ENCODE measurements at regions not wholly inside any gene's neighbourhood (a gene's known extent, or its start where the extent isn't known, plus 50 kb on each side); places are given as distances from the start of the nearest gene placed in this dataset.
"Not testable (repeated sequence)": the region's sequence is repeated elsewhere in the genome, so short reads cannot be mapped to it uniquely, and the experiment has no call there.

GRCh38 chr6:74256381-74256780 lies 560.4 kb downstream of the CD109 start:
- Histone ChIP-seq H3K27me3 (ENCODE audit: control insufficient read depth, insufficient read depth, low read length) (no peaks in the 10 kb centered on the region), H3K27ac (ENCODE audit: low read depth, low read length) (no peak overlapping the region), H3K36me3 (ENCODE audit: control insufficient read depth, insufficient read depth, low read length) (no peaks in the 10 kb centered on the region), H3K4me3 (ENCODE audit: low read length) (no peak overlapping the region), H3K4me1 (ENCODE audit: control insufficient read depth, insufficient read depth, low read length) (no peaks in the 10 kb centered on the region), H3K9ac (ENCODE audit: low read length) (no peak overlapping the region)

GRCh38 chr6:74255007-74255406 lies 559.0 kb downstream of the CD109 start:
- not testable (repeated sequence) for H3K4me3 ChIP-seq (ENCODE audit: low read length); H3K4me1 ChIP-seq (ENCODE audit: control insufficient read depth, insufficient read depth, low read length); H3K27me3 ChIP-seq (ENCODE audit: control insufficient read depth, insufficient read depth, low read length); H3K36me3 ChIP-seq (ENCODE audit: control insufficient read depth, insufficient read depth, low read length); H3K9ac ChIP-seq (ENCODE audit: low read length); H3K27ac ChIP-seq (ENCODE audit: low read depth, low read length)

GRCh38 chr6:74254147-74254546 lies 558.1 kb downstream of the CD109 start:
- H3K27ac ChIP-seq (ENCODE audit: low read depth, low read length); H3K27me3 ChIP-seq (ENCODE audit: control insufficient read depth, insufficient read depth, low read length); H3K9ac ChIP-seq (ENCODE audit: low read length); H3K4me3 ChIP-seq (ENCODE audit: low read length); H3K4me1 ChIP-seq (ENCODE audit: control insufficient read depth, insufficient read depth, low read length); H3K36me3 ChIP-seq (ENCODE audit: control insufficient read depth, insufficient read depth, low read length): not testable (repeated sequence)

GRCh38 chr6:74253261-74253660 lies 557.3 kb downstream of the CD109 start:
- Histone ChIP-seq H3K27me3 (ENCODE audit: control insufficient read depth, insufficient read depth, low read length) (no peaks in the 10 kb centered on the region), H3K9ac (ENCODE audit: low read length) (no peak overlapping the region), H3K4me1 (ENCODE audit: control insufficient read depth, insufficient read depth, low read length) (no peaks in the 10 kb centered on the region), H3K36me3 (ENCODE audit: control insufficient read depth, insufficient read depth, low read length) (no peaks in the 10 kb centered on the region), H3K27ac (ENCODE audit: low read depth, low read length) (no peak overlapping the region), H3K4me3 (ENCODE audit: low read length) (no peak overlapping the region)

GRCh38 chr6:74250161-74250818 lies 554.3 kb downstream of the CD109 start:
- no peak overlapping the region for H3K27ac ChIP-seq (ENCODE audit: low read depth, low read length)
- no peak overlapping the region for H3K4me3 ChIP-seq (ENCODE audit: low read length)
- no peaks in the 10 kb centered on the region for H3K4me1 ChIP-seq (ENCODE audit: control insufficient read depth, insufficient read depth, low read length)
- H3K36me3 ChIP-seq (ENCODE audit: control insufficient read depth, insufficient read depth, low read length) = no peaks in the 10 kb centered on the region
- no peaks in the 10 kb centered on the region for H3K27me3 ChIP-seq (ENCODE audit: control insufficient read depth, insufficient read depth, low read length)
- no peak overlapping the region for H3K9ac ChIP-seq (ENCODE audit: low read length)

GRCh38 chr6:74249658-74250057 lies 553.7 kb downstream of the CD109 start:
- Histone ChIP-seq H3K9ac (ENCODE audit: low read length) (no peak overlapping the region), H3K27ac (ENCODE audit: low read depth, low read length) (no peak overlapping the region), H3K27me3 (ENCODE audit: control insufficient read depth, insufficient read depth, low read length) (no peaks in the 10 kb centered on the region), H3K4me1 (ENCODE audit: control insufficient read depth, insufficient read depth, low read length) (no peaks in the 10 kb centered on the region), H3K36me3 (ENCODE audit: control insufficient read depth, insufficient read depth, low read length) (no peaks in the 10 kb centered on the region), H3K4me3 (ENCODE audit: low read length) (no peak overlapping the region)

GRCh38 chr6:74248966-74249365 lies 553.0 kb downstream of the CD109 start:
- Histone ChIP-seq H3K4me1 (ENCODE audit: control insufficient read depth, insufficient read depth, low read length) (no peaks in the 10 kb centered on the region), H3K9ac (ENCODE audit: low read length) (no peak overlapping the region), H3K27ac (ENCODE audit: low read depth, low read length) (no peak overlapping the region), H3K36me3 (ENCODE audit: control insufficient read depth, insufficient read depth, low read length) (no peaks in the 10 kb centered on the region), H3K4me3 (ENCODE audit: low read length) (no peak overlapping the region), H3K27me3 (ENCODE audit: control insufficient read depth, insufficient read depth, low read length) (no peaks in the 10 kb centered on the region)

GRCh38 chr6:74222768-74223333 lies 526.8 kb downstream of the CD109 start:
- Histone ChIP-seq H3K4me3 (ENCODE audit: low read length) (no peak overlapping the region), H3K27ac (ENCODE audit: low read depth, low read length) (no peak overlapping the region), H3K36me3 (ENCODE audit: control insufficient read depth, insufficient read depth, low read length) (no peaks in the 10 kb centered on the region), H3K4me1 (ENCODE audit: control insufficient read depth, insufficient read depth, low read length) (no peaks in the 10 kb centered on the region), H3K27me3 (ENCODE audit: control insufficient read depth, insufficient read depth, low read length) (no peaks in the 10 kb centered on the region), H3K9ac (ENCODE audit: low read length) (no peak overlapping the region)

GRCh38 chr6:74213995-74214394 lies 518.0 kb downstream of the CD109 start:
- Histone ChIP-seq H3K4me3 (ENCODE audit: low read length) (no peak overlapping the region), H3K36me3 (ENCODE audit: control insufficient read depth, insufficient read depth, low read length) (no peaks in the 10 kb centered on the region), H3K9ac (ENCODE audit: low read length) (no peak overlapping the region), H3K27me3 (ENCODE audit: control insufficient read depth, insufficient read depth, low read length) (no peaks in the 10 kb centered on the region), H3K27ac (ENCODE audit: low read depth, low read length) (no peak overlapping the region), H3K4me1 (ENCODE audit: control insufficient read depth, insufficient read depth, low read length) (no peaks in the 10 kb centered on the region)

- H3K9ac ChIP-seq (ENCODE audit: low read length) = no peak overlapping the region
- H3K4me3 ChIP-seq (ENCODE audit: low read length) = no peak overlapping the region
These were observed 512.2 kb downstream of the CD109 start for GRCh38 chr6:74208239-74208638.

GRCh38 chr6:74199215-74199915 lies 503.4 kb downstream of the CD109 start:
- no peak overlapping the region for H3K9ac ChIP-seq (ENCODE audit: low read length)

More at GRCh38 chr6:74208239-74208638, 512.2 kb downstream of the CD109 start:
- H3K4me1 ChIP-seq (ENCODE audit: control insufficient read depth, insufficient read depth, low read length) = no peaks in the 10 kb centered on the region
- H3K27me3 ChIP-seq (ENCODE audit: control insufficient read depth, insufficient read depth, low read length) = no peaks in the 10 kb centered on the region
- H3K36me3 ChIP-seq (ENCODE audit: control insufficient read depth, insufficient read depth, low read length) = no peaks in the 10 kb centered on the region
- no peak overlapping the region for H3K27ac ChIP-seq (ENCODE audit: low read depth, low read length)

GRCh38 chr6:74197310-74197709 lies 501.3 kb downstream of the CD109 start:
- Histone ChIP-seq H3K9ac (ENCODE audit: low read length) (no peak overlapping the region), H3K27ac (ENCODE audit: low read depth, low read length) (no peak overlapping the region), H3K27me3 (ENCODE audit: control insufficient read depth, insufficient read depth, low read length) (no peaks in the 10 kb centered on the region), H3K4me1 (ENCODE audit: control insufficient read depth, insufficient read depth, low read length) (no peaks in the 10 kb centered on the region), H3K4me3 (ENCODE audit: low read length) (no peak overlapping the region), H3K36me3 (ENCODE audit: control insufficient read depth, insufficient read depth, low read length) (no peaks in the 10 kb centered on the region)

More at GRCh38 chr6:74199215-74199915, 503.4 kb downstream of the CD109 start:
- H3K4me1 ChIP-seq (ENCODE audit: control insufficient read depth, insufficient read depth, low read length) = no peaks in the 10 kb centered on the region
- no peaks in the 10 kb centered on the region for H3K27me3 ChIP-seq (ENCODE audit: control insufficient read depth, insufficient read depth, low read length)
- H3K4me3 ChIP-seq (ENCODE audit: low read length) = no peak overlapping the region
- H3K27ac ChIP-seq (ENCODE audit: low read depth, low read length) = no peak overlapping the region
- H3K36me3 ChIP-seq (ENCODE audit: control insufficient read depth, insufficient read depth, low read length) = no peaks in the 10 kb centered on the region

GRCh38 chr6:74187811-74188210 lies 491.8 kb downstream of the CD109 start:
- Histone ChIP-seq H3K4me1 (ENCODE audit: control insufficient read depth, insufficient read depth, low read length) (no peaks in the 10 kb centered on the region), H3K9ac (ENCODE audit: low read length) (no peak overlapping the region), H3K4me3 (ENCODE audit: low read length) (no peak overlapping the region), H3K27ac (ENCODE audit: low read depth, low read length) (no peak overlapping the region), H3K36me3 (ENCODE audit: control insufficient read depth, insufficient read depth, low read length) (no peaks in the 10 kb centered on the region), H3K27me3 (ENCODE audit: control insufficient read depth, insufficient read depth, low read length) (no peaks in the 10 kb centered on the region)
